ENCODE measurements at regions not wholly inside any gene's neighbourhood (a gene's known extent, or its start where the extent isn't known, plus 50 kb on each side); places are given as distances from the start of the nearest gene placed in this dataset.

DNA sequence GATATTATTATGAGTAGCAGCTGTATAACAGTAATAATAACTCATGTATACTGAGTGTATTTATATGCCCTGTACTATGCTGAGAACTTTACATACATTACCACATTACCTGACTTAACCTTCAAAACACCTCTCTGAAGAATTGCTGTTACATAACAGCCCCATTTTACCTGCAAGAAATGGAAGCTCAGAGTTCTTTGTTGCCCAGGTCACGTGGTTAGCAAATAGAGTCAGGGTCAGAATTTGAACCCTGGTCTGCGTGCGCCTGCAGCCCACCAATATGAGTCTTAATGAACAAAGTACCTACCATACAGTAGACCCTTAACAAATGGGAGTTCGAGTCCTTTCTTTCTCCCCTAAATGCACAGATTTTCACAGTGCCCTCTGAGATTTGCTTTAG lies 101.9 kb downstream of the MCFD2 start:
- TF ChIP-seq, protein P1, sequence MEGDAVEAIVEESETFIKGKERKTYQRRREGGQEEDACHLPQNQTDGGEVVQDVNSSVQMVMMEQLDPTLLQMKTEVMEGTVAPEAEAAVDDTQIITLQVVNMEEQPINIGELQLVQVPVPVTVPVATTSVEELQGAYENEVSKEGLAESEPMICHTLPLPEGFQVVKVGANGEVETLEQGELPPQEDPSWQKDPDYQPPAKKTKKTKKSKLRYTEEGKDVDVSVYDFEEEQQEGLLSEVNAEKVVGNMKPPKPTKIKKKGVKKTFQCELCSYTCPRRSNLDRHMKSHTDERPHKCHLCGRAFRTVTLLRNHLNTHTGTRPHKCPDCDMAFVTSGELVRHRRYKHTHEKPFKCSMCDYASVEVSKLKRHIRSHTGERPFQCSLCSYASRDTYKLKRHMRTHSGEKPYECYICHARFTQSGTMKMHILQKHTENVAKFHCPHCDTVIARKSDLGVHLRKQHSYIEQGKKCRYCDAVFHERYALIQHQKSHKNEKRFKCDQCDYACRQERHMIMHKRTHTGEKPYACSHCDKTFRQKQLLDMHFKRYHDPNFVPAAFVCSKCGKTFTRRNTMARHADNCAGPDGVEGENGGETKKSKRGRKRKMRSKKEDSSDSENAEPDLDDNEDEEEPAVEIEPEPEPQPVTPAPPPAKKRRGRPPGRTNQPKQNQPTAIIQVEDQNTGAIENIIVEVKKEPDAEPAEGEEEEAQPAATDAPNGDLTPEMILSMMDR (IDR thresholded peaks at IDR 0.05), result no peak
- TF ChIP-seq POLR2A (IDR thresholded peaks at IDR 0.05) (no peak), POLR2AphosphoS5 (IDR thresholded peaks at IDR 0.05) (no peak)
